OCI-LY3 (cell line): ENCODE measurements at regions not wholly inside any gene's neighbourhood (a gene's known extent, or its start where the extent isn't known, plus 50 kb on each side); places are given as distances from the start of the nearest gene placed in this dataset.

Experiments used
- H2AFZ ChIP-seq: fragments of 200-600, 300-600 bp; shearing (Covaris generic); 2 replicates; pipeline ENCODE4 v1.6.0; 2014; ENCODE audit warnings: antibody characterized with exemption, low read depth, low read length
- H3K27ac ChIP-seq: fragments of 200-600, 300-600 bp; sonication (generic); 2 replicates; pipeline ENCODE4 v1.5.1; 2014; ENCODE audit warnings: mild to moderate bottlenecking, low read length, moderate library complexity, mixed read lengths
- H3K27me3 ChIP-seq: fragments of 200-600, 300-600 bp; sonication (generic); 2 replicates; pipeline ENCODE4 v1.6.1; 2014; ENCODE audit warnings: low read depth, low read length, mixed read lengths
- H3K36me3 ChIP-seq: fragments of 200-600, 300-600 bp; sonication (generic); replicated peaks from 2 replicates; pipeline ENCODE3; 2014; ENCODE audit warnings: low read depth, low read length, mixed read lengths
- H3K4me1 ChIP-seq: fragments of 300-600, 200-600 bp; sonication (generic); 2 replicates; pipeline ENCODE4 v1.6.1; 2014; ENCODE audit warnings: low read length, mixed read lengths
- H3K4me2 ChIP-seq: fragments of 200-600, 300-600 bp; sonication (generic); 2 replicates; pipeline ENCODE4 v1.6.1; 2014; ENCODE audit warnings: low read length, mixed read lengths
- H3K4me3 ChIP-seq: fragments of 300-600, 200-600 bp; sonication (generic); 2 replicates; pipeline ENCODE4 v1.5.1; 2014; ENCODE audit warnings: antibody characterized with exemption, mild to moderate bottlenecking, low read length, moderate library complexity
- H3K79me2 ChIP-seq: fragments of 300-600, 200-600 bp; shearing (Covaris generic); 2 replicates; pipeline ENCODE4 v1.6.1; 2014; ENCODE audit warnings: mild to moderate bottlenecking, low read length, mixed read lengths
- H3K9ac ChIP-seq: fragments of 300-600, 200-600 bp; shearing (Covaris generic); 2 replicates; pipeline ENCODE4 v1.6.0; 2014; ENCODE audit warnings: mild to moderate bottlenecking, low read length, moderate library complexity
- H3K9me3 ChIP-seq: fragments of 200-600, 300-600 bp; shearing (Covaris generic); 2 replicates; pipeline ENCODE4 v1.6.1; 2014; ENCODE audit warnings: low read length, mixed read lengths; ENCODE audit not compliant: insufficient read depth
- H4K20me1 ChIP-seq: fragments of 200-600, 300-600 bp; sonication (generic); 2 replicates; pipeline ENCODE4 v1.6.1; 2016; ENCODE audit warnings: low read length, mixed read lengths; ENCODE audit not compliant: insufficient read depth
- EZH2phosphoT487 ChIP-seq: fragments of 200-600 bp; shearing (Covaris generic); IDR thresholded peaks from 2 replicates; pipeline ENCODE4 v1.6.1; 2018; ENCODE audit warnings: antibody characterized with exemption, mixed run types, low read depth
- TF ChIP-seq, protein P1 (sequence below): fragments of 200-600, 300-600 bp; sonication (generic); IDR thresholded peaks from 2 replicates; pipeline ENCODE4 v1.5.1; 2014; ENCODE audit warnings: antibody characterized with exemption, low read length, low read depth

DNA sequence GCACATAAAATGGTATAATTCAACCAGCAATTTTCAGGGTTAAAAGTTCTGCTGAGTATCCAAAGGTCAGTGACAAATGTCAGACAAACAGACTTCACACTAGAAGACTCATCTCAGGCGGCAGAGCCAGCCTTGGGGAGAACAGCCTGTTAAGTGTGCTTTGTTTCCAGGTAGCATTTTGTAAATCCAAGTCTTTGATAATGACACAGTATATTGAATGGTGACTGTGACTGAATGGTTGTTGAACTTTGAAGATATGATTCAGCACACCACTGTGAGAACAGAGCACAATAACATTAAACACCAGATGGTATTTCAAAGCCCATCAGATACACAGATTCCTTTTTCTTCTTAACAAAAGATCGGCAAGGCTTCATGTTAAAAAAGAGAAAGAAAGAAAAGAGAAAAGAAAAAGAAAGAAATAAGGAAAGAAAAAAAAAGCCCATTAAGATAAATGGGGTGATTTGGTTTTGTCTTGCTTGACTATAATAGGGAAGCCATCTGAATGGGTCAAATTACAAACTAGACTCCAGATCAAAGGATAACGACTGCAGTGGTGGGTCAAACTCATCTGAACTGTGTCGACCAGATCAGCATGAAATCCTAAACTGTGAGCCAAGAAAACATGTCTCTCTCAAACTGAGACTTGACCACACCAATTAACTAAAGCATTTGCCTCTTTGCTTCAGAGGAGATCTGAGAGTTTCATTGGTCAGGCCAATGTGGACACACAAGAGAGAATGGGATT lies 313.0 kb upstream of the ZNF608 start:
- H3K4me3 ChIP-seq: no peak overlapping the region
- H4K20me1 ChIP-seq: no peaks in the 10 kb centered on the region
- H3K27ac ChIP-seq: no peak overlapping the region
- H3K4me1 ChIP-seq: peaks cover 4% of the 10 kb centered on the region; the same call in 1 of the 2 replicates
- H3K9me3 ChIP-seq: no peaks in the 10 kb centered on the region
- H3K9ac ChIP-seq: no peak overlapping the region
- no peaks in the 10 kb centered on the region for H3K36me3 ChIP-seq
- no peaks in the 10 kb centered on the region for H3K27me3 ChIP-seq
- H3K4me2 ChIP-seq: no peak overlapping the region
- TF ChIP-seq, protein P1, sequence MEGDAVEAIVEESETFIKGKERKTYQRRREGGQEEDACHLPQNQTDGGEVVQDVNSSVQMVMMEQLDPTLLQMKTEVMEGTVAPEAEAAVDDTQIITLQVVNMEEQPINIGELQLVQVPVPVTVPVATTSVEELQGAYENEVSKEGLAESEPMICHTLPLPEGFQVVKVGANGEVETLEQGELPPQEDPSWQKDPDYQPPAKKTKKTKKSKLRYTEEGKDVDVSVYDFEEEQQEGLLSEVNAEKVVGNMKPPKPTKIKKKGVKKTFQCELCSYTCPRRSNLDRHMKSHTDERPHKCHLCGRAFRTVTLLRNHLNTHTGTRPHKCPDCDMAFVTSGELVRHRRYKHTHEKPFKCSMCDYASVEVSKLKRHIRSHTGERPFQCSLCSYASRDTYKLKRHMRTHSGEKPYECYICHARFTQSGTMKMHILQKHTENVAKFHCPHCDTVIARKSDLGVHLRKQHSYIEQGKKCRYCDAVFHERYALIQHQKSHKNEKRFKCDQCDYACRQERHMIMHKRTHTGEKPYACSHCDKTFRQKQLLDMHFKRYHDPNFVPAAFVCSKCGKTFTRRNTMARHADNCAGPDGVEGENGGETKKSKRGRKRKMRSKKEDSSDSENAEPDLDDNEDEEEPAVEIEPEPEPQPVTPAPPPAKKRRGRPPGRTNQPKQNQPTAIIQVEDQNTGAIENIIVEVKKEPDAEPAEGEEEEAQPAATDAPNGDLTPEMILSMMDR: no peak
- TF ChIP-seq EZH2phosphoT487: no peak
- no peak overlapping the region for H2AFZ ChIP-seq
- H3K79me2 ChIP-seq: no peaks in the 10 kb centered on the region

- no peak overlapping the region for H3K27ac ChIP-seq
- H3K4me1 ChIP-seq: no peaks in the 10 kb centered on the region
- TF ChIP-seq, protein P1: no peak
- TF ChIP-seq EZH2phosphoT487: no peak
- H3K4me3 ChIP-seq: no peak overlapping the region
- no peak overlapping the region for H3K9ac ChIP-seq
- no peaks in the 10 kb centered on the region for H3K9me3 ChIP-seq
- no peak overlapping the region for H2AFZ ChIP-seq
- H3K27me3 ChIP-seq: no peaks in the 10 kb centered on the region
- no peaks in the 10 kb centered on the region for H3K79me2 ChIP-seq
- no peaks in the 10 kb centered on the region for H4K20me1 ChIP-seq
- no peak overlapping the region for H3K4me2 ChIP-seq
- H3K36me3 ChIP-seq: no peaks in the 10 kb centered on the region
Measured at GRCh38 chr5:125061726-125062125, 315.3 kb upstream of the ZNF608 start.

GRCh38 chr5:125064621-125065438 lies 318.4 kb upstream of the ZNF608 start:
- Histone ChIP-seq H2AFZ (no peak overlapping the region), H3K27ac (no peak overlapping the region)

DNA sequence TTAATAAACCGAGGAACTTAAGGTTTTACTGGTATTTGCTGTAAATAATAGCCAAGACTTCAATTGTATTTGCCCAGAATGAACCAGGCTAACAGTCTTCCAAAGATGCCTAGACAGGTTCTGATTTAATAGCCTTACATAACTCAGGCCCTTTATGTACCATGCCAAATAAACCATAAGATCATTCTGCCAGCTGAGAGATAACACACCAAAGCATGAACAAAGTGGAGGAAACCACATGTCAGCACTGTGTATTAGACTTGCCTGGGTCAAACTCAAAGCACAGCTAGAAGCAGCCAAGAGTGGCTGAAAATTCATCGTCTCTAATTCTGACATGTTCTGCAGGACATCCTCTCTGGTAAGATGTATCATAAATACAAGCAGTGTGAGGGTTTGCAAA lies 319.3 kb upstream of the ZNF608 start:
- Histone ChIP-seq H2AFZ (no peak overlapping the region), H3K36me3 (no peaks in the 10 kb centered on the region), H3K9me3 (no peaks in the 10 kb centered on the region), H3K79me2 (no peaks in the 10 kb centered on the region), H3K4me1 (no peaks in the 10 kb centered on the region), H3K27me3 (no peaks in the 10 kb centered on the region), H3K9ac (no peak overlapping the region), H4K20me1 (no peaks in the 10 kb centered on the region), H3K27ac (no peak overlapping the region), H3K4me2 (no peak overlapping the region), H3K4me3 (no peak overlapping the region)
- TF ChIP-seq EZH2phosphoT487: no peak
- TF ChIP-seq, protein P1: no peak

More at GRCh38 chr5:125064621-125065438, 318.4 kb upstream of the ZNF608 start:
- Histone ChIP-seq H3K9ac (no peak overlapping the region), H3K4me2 (no peak overlapping the region), H3K36me3 (no peaks in the 10 kb centered on the region), H3K4me1 (no peaks in the 10 kb centered on the region), H4K20me1 (no peaks in the 10 kb centered on the region), H3K4me3 (no peak overlapping the region), H3K79me2 (no peaks in the 10 kb centered on the region), H3K9me3 (no peaks in the 10 kb centered on the region), H3K27me3 (no peaks in the 10 kb centered on the region)
- TF ChIP-seq, protein P1: no peak
- no peak for TF ChIP-seq EZH2phosphoT487
